ENCODE measurements at regions not wholly inside any gene's neighbourhood (a gene's known extent, or its start where the extent isn't known, plus 50 kb on each side); places are given as distances from the start of the nearest gene placed in this dataset.

DNA sequence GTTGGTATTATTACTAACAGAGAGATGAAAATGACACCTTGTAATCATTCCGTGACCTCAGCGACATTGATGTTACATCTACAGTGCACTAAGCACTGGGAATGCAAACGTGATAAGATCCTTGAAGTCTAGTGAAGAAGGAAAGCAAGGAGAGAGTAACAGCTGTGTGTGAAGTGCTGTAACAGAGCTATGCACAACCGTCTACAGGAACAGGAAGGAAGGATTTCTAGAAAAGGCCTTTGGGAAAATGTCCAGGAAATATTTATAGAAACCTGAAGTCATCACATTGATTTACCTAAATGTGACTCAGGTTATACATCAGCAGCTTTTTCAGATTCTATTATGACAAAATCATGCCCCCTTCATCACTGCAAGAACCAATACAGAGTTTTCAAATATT is 304.2 kb upstream of the AMIGO2 start:
- TF ChIP-seq FOXK1 (CRISPR knock-in tag; IDR thresholded peaks at IDR 0.05) = no peak
- no peak for TF ChIP-seq ATF1 (CRISPR knock-in tag; IDR thresholded peaks at IDR 0.05)
- TF ChIP-seq, protein P1, sequence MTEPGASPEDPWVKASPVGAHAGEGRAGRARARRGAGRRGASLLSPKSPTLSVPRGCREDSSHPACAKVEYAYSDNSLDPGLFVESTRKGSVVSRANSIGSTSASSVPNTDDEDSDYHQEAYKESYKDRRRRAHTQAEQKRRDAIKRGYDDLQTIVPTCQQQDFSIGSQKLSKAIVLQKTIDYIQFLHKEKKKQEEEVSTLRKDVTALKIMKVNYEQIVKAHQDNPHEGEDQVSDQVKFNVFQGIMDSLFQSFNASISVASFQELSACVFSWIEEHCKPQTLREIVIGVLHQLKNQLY (CRISPR knock-in tag; IDR thresholded peaks at IDR 0.05) = no peak
- TF ChIP-seq, protein P2, sequence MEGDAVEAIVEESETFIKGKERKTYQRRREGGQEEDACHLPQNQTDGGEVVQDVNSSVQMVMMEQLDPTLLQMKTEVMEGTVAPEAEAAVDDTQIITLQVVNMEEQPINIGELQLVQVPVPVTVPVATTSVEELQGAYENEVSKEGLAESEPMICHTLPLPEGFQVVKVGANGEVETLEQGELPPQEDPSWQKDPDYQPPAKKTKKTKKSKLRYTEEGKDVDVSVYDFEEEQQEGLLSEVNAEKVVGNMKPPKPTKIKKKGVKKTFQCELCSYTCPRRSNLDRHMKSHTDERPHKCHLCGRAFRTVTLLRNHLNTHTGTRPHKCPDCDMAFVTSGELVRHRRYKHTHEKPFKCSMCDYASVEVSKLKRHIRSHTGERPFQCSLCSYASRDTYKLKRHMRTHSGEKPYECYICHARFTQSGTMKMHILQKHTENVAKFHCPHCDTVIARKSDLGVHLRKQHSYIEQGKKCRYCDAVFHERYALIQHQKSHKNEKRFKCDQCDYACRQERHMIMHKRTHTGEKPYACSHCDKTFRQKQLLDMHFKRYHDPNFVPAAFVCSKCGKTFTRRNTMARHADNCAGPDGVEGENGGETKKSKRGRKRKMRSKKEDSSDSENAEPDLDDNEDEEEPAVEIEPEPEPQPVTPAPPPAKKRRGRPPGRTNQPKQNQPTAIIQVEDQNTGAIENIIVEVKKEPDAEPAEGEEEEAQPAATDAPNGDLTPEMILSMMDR (IDR thresholded peaks at IDR 0.05) = no peak
- TF ChIP-seq TEAD4 (CRISPR knock-in tag; IDR thresholded peaks at IDR 0.05) = no peak
- TF ChIP-seq TEAD1 (CRISPR knock-in tag; IDR thresholded peaks at IDR 0.05) = no peak
- no peak for TF ChIP-seq ZNF671 (CRISPR knock-in tag; IDR thresholded peaks at IDR 0.05)
- TF ChIP-seq CREM (CRISPR knock-in tag; IDR thresholded peaks at IDR 0.05) = no peak
- TF ChIP-seq, protein P3, sequence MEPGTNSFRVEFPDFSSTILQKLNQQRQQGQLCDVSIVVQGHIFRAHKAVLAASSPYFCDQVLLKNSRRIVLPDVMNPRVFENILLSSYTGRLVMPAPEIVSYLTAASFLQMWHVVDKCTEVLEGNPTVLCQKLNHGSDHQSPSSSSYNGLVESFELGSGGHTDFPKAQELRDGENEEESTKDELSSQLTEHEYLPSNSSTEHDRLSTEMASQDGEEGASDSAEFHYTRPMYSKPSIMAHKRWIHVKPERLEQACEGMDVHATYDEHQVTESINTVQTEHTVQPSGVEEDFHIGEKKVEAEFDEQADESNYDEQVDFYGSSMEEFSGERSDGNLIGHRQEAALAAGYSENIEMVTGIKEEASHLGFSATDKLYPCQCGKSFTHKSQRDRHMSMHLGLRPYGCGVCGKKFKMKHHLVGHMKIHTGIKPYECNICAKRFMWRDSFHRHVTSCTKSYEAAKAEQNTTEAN (CRISPR knock-in tag; IDR thresholded peaks at IDR 0.05) = no peak
- TF ChIP-seq, protein P4, sequence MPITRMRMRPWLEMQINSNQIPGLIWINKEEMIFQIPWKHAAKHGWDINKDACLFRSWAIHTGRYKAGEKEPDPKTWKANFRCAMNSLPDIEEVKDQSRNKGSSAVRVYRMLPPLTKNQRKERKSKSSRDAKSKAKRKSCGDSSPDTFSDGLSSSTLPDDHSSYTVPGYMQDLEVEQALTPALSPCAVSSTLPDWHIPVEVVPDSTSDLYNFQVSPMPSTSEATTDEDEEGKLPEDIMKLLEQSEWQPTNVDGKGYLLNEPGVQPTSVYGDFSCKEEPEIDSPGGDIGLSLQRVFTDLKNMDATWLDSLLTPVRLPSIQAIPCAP (CRISPR knock-in tag; IDR thresholded peaks at IDR 0.05) = no peak
- no peak for TF ChIP-seq MXD4 (CRISPR knock-in tag; IDR thresholded peaks at IDR 0.05; ENCODE audit: borderline replicate concordance)
- TF ChIP-seq, protein P5, sequence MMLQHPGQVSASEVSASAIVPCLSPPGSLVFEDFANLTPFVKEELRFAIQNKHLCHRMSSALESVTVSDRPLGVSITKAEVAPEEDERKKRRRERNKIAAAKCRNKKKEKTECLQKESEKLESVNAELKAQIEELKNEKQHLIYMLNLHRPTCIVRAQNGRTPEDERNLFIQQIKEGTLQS (CRISPR knock-in tag; conservative IDR thresholded peaks at IDR 0.05) = no peak
- no peak for TF ChIP-seq KAT7 (CRISPR knock-in tag; IDR thresholded peaks at IDR 0.05; ENCODE audit: borderline replicate concordance)

All from WTC11 (cell line).